NCI-H345 treated with DMSO at 0.1 percent for 48 hours (cell line): ENCODE measurements at regions not wholly inside any gene's neighbourhood (a gene's known extent, or its start where the extent isn't known, plus 50 kb on each side); places are given as distances from the start of the nearest gene placed in this dataset.
"Not testable (repeated sequence)": the region's sequence is repeated elsewhere in the genome, so short reads cannot be mapped to it uniquely, and the experiment has no call there.

Experiments
- DNase-seq: peaks from one replicate; lab custom pipeline; 2025; ENCODE audit not compliant: unreplicated experiment; lab: John Stamatoyannopoulos, UW

DNA sequence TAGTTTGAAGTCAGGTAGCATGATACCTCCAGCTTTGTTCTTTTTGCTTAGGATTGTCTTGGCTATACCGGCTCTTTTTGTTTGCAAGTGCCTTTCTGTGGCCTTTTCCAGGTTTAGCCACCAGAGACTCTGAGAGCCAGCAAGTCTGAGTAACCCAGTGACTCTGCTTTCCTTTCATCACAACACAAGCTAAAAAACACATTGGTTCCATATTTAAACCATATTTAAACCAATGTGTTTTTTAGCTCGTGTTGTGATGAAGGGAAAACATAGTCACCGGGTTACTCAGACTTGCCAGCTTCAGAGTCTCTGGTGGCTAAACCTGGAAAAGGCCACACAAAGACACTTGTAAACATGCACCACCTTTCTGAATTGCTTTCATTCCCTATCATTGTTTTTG lies 493.3 kb downstream of the NTRK2 start:
- DNase-seq: no peak

DNA sequence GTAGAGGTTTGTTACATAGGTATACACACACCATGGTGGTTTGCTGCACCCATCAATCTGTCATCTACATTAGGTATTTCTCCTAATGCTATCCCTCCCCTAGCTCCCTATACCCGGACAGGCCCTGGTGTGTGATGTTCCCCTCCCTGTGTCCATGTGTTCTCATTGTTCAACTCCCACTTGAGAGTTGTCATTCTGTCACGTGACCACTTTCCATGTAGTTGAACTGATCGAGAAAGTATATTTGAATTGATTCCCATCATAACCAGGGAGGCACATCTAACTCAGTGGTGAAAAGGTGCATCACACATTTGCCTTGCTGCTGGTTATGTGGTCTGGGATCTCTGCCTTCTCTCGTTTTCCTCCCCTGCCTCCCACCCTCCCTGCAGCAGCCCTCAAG lies 491.4 kb downstream of the NTRK2 start:
- not testable (repeated sequence) for DNase-seq

DNA sequence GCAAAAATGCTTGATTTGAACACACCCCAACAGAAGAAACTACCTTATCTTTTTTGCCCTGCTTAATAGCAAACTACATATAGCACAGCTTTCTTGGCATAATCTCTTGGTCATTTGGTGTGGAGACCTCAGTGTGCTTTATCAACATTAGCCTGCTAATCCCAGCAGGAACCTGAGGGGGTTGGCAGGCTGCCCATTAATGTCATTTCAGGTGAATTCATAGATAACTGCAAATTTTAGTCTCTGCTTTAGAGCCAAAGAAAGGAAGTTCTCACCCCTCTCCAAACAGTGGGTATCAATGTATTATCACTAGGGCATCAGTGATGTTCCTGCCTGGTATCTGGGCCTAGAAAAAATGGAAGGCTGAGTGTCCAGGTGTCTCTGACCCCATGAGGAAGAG lies 489.0 kb downstream of the NTRK2 start:
- DNase-seq: no peak

DNA sequence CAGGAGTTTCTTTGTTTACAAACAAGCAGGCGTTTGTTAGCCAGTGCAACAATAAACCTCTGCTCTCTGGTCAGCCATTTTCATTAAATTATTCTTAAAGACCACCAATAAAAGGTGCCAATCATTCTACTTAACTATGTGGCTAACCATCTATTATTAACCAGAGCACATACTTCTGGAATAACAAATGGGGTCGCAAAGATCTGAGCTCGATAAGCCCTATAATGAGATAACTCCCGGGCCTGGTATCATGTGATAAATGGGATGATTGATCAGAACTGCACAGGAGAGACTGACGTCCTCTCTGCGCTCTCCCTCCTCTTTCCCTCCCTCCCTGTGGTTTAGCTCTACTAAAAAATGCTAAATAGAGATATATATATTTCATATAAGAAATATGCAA lies 488.2 kb downstream of the NTRK2 start:
- no peak for DNase-seq

DNA sequence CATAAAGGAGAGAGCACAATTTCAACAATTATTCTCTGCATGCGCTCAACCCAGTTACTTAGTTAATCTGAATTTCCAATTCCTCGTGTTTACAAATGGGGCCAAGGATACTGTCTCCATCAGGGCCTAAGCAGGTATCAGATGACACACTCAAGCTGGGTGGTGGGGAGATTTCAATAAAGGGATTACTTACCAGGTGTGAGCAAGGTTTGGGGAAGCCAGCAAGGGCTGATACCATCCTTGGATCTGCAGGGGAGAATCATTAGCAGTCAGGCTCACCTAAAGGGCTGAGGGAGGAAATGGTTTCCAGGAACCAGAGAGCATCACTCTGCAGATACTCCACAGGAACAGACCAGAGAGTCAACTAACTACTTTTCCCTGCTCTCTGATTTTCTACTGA lies 487.1 kb downstream of the NTRK2 start:
- no peak for DNase-seq

DNA sequence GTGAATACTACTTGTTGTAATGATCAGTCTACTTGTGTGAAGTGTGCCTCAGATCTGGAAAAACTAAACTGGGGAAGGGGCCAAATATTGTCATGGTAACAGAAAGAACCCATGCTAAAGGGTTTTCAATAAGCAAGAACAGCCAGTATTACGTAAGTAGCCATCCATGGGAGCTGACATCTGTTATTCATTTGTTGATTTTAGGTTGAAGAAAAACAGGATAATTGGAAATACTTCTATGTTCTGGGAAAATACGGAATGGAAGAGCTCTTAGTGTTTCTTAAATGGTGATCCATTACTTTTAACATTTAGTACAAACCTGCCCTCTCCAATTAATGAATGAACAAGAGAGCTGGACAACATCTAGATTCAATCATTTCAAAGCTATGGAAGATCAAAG lies 485.8 kb downstream of the NTRK2 start:
- no peak for DNase-seq

DNA sequence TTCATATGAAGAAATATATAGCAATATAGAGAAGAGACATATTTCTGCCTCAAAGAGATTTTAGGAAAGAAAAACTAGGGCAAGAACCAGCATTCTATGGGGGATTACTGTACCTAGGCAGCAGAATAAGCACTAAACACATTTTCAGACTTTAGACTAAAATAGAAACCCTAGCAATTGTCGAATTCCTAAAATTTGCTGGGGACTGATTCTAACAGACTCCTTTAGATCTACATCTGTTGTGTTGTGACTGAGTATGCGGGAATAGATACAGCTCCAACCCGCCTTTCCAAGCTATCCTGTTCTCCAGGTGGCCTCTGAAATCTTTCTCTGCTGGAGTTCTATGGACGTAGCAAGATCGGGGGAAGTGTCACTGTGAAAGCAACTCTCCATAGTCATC lies 482.2 kb downstream of the NTRK2 start:
- no peak for DNase-seq

DNA sequence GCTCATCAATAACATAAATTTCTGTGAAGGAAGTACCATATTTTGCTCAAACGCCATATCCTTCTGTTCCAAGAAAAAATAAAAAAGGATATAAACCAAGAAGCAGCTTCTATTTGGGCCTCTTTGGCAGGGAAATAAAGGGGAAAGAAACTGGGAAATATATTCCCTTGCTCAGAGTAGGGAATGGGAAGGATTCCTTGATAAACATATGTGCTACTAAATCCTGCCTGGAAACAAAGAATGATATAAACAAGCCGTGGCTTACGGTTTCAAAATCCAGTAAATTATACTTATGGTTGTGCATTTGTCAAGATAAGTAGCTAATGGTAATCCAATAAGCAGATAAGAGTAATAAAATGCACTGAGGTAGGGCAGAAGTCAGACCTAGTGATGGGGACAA lies 481.6 kb downstream of the NTRK2 start:
- DNase-seq: no peak

DNA sequence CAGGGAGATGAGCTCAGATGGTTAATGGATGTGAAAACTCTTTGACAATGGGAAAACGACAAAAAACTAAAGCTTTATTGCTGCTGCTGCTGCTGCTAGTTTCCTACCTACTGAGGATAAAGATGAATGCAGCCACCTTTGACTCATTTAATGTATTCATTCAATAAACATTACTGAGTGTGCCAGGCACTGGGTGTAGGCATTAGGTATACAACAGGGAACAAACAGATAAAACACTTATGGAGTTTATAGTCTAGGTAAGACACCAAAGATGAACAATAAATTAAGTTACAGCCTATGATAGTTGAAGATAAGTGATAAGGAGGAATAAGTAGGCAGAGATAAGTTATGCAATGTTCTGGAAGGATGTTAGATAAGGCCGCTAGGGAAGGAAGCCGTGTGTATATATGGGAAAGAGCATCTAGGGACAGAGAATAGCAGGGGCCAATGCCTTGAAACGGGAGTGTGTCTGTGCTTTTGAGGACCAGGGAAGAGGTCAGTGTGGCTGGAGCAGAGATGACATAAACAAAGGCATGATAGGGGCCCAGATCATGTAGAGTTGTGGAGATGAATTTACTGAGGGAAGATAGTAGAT lies 477.6 kb downstream of the NTRK2 start:
- no peak for DNase-seq

DNA sequence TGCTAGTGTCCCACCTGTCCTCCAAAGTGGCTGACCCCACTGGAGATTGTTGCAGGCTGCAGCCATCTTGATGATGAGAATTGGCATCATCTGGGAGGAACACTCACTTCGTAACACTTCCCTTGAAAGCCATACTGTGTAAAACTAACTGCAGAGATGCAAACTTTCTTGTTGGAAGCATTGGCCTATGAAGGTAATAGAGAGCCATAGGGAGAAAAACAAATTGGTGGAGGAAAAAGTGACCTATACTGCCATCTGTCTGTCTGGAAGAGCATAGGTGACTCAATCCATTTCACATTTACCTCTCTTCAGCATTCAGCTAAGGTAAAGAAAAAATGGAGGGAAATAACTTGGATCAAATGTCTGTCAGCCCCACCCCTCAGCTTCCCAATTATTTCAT lies 473.4 kb downstream of the NTRK2 start:
- no peak for DNase-seq

DNA sequence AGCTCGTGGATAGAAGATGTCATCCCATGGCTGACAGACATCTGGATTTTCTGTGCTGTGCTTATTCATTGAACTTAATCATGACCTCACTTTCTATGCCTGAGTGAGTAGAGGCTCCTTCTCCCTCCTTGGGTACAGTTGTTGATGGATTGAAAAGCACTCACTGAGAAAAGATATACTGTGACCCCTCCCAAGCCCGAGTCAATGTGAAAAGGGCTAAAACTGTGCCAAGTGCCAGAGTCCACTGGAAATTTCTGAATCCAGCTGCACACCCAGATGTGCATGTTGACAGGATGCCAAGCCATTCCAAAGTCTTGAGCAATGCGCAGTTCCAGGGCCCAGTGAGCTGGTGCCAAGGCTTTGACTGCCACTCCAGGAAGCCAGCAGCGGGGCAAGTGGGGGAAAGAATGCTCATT lies 473.0 kb downstream of the NTRK2 start:
- no peak for DNase-seq

DNA sequence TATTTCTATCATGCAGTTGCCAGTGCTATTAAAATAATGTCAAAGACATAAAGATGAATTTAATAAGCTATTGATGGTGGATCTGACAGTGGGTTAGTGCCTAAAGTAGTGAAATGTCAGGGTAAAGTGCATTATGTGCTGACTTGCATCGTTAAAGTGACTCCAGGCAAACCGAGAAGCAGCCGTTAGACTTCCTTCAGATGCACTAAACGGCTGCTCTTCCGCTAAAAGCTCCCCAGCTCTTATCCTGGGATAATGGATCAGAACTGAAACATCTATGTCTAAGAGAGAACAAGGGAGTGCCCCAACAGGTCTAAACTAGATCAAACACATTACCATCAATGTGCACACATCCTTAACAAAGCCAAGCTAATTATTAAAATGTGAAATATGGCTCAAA lies 468.2 kb downstream of the NTRK2 start:
- no peak for DNase-seq

DNA sequence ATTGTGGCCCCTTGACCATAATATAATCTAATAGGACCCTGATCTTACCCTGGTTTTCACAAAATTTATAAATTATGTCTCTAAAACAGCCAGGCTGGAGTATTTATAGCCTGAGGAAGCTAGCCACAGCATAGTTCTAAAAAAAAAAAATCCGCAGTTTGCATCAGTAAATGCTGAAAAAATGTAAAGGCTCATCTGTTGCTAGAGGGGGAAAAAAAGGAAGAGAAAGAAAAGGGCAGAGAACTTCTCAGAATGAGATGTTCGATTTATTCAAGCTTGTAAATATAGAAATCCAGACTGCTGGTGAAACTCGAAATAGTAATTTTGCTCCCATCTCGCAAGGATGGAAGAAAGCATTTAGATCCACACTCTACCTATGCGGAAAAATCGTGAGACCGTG lies 467.5 kb downstream of the NTRK2 start:
- no peak for DNase-seq

DNA sequence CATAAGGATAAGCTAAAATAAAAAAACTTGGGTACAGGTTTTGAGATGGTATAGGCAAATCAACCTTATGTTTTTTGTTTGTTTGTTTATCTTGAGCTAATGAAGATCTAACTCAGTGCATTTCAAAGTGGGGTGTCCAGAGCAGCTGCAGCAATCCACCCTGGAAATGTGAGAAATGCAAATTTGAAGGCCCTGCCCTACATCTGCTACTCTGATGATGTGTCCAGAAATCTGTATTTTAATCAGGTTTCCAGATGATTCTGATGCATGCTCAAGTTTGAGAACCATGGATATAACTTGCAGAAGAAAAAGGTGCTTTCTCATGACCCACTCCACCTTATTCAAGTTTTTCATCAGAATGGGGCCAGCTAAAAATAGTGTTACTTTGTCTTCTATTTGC lies 467.0 kb downstream of the NTRK2 start:
- DNase-seq: no peak

DNA sequence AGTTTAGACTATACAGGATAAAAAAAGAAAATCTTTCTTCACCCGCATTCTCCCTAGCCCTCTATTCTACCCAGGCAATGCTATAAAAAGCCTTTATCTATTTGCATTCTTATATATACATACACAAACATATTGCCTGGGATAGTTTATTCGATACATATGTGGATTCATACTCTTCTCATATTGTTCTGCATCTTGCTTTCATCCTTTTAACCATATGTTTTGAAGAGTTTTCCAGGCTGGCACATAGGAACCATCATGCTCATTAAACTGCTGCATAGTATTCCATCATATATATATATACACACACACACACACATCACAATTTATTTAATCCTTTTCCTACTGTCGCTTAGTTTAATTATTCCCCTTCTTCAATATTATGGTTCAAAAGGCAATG lies 461.2 kb downstream of the NTRK2 start:
- no peak for DNase-seq

DNA sequence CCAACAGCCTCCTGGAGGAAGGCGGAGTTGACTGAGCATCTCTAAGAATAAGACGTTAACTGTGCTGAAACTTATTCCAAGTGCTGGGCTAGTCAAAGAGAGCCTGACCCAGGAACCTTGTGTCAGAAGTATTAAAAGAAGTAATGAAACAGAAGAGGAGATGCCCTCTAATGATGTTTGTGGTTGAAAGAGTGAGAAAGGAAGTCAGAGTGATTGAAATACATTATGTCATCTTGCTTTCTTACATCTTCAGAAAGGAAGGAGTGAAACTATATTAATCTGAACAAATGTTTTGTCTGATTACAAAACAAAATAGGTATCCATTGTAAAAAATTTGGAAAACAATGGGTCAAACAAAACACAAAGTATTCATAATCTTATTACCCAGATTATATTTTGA lies 460.7 kb downstream of the NTRK2 start:
- DNase-seq: no peak

DNA sequence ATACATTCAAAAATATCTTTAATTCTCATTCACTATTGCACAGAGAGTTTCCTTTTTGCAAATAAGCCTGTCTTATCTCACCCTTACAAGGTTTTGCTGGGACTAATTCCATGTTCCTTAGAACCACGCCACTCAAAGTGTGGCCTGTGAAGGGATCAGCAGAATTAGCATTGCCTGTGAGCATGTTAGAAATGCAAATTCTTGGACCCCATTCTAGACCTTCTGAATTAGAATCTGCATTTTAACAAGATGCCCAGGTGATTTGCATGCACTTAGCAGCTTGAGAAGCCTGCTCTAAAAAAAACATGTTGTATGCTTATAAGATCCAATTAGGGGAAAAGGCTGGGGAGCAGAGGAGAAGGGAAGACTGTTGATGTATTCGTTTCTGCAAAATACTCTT lies 460.0 kb downstream of the NTRK2 start:
- no peak for DNase-seq

DNA sequence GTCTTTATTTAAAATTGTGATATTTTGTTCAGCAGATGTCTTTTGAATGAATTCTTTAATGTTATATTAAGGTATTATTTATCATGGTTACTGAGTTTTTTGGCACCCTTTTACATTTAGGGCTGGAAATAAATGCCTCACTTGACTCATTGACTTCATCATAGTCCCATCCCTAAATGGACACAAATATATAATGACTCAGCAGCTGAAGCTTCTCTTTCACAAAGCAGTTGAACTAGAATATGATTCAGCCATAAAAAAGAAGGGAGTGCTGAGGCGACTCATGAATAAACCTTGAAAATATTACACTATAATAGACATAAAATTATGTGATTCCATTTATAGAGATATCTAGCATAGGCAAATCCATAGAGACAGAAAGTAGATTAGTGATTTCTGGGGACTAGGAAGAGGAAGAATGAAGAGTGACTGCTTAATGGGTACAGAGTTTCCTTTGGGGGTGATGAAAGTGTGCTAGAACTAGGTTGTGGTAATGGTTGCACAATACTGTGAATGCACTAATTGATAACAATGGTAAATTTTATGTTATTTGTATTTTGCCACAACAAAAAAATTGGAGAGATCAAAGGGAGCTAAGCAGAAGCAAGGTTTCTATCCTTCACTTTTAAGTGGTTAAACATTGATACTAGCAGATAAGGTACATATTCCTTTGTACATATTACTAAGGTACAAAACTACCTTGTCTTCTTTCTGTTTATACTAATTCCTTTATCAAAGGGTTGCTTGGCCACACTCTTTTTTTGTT lies 449.6 kb downstream of the NTRK2 start:
- DNase-seq: no peak

DNA sequence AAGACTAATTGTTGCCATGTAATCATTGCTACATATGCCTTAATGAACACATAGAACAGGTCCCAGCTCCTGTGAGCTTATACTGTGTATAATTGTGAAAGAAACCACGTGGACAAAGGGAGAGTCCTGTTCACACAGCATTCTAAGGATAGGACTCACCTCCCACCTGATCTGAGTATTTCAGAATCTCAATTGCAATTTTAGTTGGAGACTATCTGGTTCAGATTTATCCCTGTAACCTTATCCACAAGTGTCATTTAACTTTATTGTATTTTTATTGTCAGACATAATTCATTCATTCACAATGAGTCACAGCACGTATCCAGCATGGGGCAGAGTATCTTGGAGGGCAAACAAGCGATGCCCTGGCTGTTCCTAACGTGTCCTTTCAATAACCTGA lies 448.3 kb downstream of the NTRK2 start:
- no peak for DNase-seq

DNA sequence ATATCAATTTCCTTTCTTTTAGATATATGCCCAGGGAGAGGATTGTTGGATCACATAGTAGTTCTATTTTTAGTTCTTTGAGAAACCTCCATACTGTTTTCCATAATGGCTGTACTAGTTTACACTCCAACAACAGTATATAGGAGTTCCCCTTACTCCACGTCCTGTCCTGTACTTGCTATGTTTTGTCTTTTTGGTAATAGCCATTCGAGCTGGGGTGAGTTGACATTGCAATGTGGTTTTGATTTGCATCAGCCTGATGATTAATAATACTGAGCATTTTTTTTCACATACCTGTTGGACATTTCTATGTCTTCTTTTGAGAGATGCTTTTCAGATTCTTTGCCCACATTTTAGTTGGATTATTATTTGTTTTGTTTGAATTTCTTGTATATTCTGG lies 445.9 kb downstream of the NTRK2 start:
- no peak for DNase-seq

DNA sequence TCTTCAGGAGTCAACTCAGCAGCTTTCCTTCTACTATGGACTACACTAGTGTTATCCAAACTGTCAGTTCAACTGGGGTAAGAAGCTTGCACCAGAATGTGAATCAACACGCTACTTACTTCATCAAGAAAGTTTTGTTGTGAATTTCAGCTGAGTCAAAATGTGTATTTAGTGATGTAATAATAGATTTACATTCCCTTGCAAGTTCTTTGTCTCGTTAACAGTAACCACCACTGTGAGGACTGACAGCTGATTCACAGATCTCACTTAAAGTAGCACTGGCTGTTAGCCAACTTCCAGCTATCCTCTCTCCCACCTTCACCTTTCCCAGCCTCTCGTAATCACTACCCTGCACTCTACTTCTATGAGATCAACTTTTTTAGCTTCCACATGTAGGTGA lies 445.3 kb downstream of the NTRK2 start:
- no peak for DNase-seq

DNA sequence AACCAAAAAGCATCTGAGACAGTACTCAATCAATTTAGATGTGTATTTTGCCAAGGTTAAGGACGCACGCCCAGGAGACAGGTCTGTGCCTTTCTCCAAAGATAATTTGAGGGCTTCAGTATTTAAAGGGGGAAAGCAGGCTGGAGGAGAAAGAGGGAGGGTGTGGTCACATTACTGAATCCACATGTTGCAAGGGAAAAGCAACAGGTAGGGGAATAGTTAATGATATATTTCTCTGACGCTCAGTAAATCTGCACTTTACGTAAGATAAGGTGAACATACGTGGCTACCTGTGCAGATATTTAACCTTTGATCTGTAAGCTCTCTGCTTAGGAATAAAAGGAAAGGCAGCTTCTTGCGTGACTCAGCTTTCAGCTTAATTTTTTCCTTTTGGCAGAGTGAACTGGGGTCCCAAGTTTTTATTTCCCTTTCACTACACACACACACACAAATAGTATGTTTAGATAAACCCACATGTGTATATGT lies 443.4 kb downstream of the NTRK2 start:
- DNase-seq: no peak

DNA sequence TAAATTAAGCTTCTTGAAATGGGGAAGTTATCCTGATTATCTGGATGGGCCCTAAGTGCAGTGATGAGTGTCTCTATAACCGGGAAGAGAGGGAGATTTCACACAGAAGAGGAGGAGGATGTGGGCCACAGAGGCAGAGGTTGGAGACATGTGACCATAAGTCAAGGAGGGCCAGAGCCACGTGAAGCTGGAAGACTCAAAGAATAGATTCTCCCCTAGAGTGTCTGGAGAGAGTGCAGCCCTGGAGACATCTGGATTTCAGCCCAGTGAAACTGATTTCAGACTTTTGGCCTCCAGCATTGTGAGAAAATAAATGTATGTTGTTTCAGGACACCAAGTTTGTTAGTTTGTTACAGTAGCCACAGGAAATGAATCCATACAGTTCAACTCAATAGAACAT lies 442.9 kb downstream of the NTRK2 start:
- no peak for DNase-seq
